HG03575 (cell line): ENCODE measurements at regions not wholly inside any gene's neighbourhood (a gene's known extent, or its start where the extent isn't known, plus 50 kb on each side); places are given as distances from the start of the nearest gene placed in this dataset.

Experiments used
- ATAC-seq: cut with Tn5 transposase; IDR thresholded peaks from one replicate; pipeline ENCODE4 v1.9.1; 2021; ENCODE audit not compliant: unreplicated experiment, insufficient number of reproducible peaks, low FRiP score; ENCODE audit errors: extremely low read depth

DNA sequence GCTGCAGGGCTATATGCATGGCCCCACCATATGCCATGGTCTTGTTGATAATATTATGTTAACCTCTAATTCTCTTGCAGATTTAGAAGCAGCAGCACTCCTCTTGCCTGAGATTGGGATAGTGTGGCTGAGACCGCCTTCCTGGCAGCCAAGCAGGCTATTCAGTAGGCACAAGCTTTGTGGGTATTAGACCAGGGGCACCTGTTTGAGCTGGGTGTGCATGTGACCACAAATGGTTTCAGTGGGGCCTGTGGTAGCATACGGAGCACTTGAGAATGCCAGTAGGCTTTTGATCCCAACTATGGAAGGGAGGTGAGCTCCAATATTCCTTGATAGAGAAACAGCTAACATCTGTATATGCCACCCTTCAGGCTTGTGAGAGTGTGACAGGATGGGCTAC is 625.1 kb upstream of the NUDT12 start:
- no peak for ATAC-seq

- no peak for ATAC-seq
Observed at GRCh38 chr5:104186510-104186909, 623.9 kb upstream of the NUDT12 start.

GRCh38 chr5:104186100-104186499 is 623.5 kb upstream of the NUDT12 start:
- ATAC-seq: no peak

DNA sequence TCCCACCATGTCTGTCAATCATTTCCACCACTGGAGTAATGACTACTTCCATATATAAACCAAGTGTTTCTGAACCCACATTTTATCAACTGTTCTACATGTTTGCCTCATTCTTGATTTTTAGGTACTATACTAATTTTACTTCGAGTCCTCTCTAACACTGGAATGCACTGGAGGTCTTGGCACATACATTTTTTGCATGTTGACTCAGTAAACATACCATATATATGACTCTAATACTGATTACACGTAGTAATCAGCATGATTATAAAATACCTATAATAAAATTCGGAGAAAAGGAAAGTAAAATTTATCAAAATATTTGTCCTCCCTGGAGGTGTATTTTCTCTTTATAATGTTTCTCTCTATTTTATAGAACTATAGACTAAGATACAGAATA is 621.7 kb upstream of the NUDT12 start:
- no peak for ATAC-seq

DNA sequence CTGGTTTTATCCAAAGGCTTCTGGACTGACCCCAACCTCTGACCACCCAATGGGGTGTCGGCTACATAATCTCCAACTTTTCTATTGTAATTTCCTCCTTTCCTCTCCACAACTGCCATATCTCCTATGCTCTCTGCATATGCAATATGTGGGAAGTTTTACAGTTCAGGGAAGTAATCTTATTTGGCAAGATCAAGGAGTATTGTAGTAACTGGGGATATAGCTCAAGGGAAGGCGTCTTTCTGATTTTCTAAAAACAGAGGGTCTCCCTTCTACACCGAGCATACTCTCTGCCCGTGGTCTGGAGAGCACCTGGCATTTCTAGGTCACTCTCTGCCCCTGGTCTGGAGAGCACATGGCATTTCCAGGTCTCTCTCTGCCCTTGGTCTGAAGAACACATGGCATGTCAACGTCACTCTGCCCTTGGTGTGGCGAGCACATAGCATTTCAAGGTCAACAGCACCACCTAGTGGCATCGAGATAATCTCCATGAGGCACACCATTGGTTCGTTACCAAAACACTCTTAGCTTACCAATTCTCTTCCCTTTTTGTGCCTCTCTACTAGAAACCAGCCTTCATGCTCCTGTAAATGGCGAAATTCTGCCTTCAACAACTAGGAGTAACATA is 616.4 kb upstream of the NUDT12 start:
- ATAC-seq: no peak

DNA sequence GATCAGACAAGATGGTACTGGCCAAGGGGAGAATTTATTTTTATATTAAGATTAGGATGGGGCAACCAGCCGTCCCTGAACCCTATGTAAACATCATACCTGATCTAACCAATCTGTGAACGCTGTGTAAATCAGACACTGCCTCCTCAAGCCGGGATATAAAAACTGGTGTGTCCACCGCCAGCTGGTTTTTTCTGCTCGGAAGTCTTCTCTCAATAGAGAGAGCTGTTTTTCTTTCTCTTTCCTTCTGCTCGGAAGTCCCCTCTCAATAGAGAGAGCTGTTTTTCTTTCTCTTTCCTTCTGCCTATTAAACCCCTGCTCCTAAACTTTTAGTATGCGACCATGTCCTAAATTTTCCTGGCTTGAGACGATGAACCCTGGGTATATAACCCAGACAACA is 615.5 kb upstream of the NUDT12 start:
- no peak for ATAC-seq

DNA sequence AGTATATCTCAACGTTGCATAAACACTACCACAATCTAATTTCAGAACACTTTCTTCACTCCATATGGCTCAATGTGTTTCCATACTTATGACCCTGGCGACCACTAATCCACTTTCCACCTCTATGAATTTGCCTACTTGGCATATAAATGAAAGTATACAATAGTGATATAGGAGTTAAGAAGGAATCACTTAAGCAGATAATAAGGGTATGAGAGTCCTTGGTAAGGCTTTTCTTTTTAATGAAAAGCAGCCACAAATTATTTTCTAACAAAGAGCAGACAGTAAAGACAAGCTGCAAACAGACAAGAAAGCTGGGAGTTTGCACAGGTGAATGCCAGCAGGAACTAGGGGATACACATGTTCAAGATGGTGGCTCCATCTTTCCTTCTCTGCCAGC is 615.1 kb upstream of the NUDT12 start:
- ATAC-seq: no peak

DNA sequence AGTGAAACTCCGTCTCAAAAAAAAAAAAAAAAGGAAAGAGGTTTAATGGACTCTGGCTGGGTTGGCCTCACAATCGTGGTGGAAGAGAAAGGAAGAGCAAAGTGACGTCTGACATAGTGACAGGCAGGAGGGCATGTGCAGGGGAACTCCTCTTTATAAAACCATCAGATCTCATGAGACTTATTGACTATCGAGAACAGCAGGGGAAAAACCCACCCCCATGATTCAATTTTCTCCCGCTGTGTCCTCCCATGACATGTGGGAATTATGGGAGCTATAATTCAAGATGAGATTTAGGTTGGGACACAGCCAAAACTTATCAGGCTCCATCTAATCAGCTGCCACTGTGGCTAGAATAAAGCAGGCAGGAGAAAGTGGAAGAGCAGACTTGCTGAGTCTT is 610.4 kb upstream of the NUDT12 start:
- ATAC-seq: no peak

DNA sequence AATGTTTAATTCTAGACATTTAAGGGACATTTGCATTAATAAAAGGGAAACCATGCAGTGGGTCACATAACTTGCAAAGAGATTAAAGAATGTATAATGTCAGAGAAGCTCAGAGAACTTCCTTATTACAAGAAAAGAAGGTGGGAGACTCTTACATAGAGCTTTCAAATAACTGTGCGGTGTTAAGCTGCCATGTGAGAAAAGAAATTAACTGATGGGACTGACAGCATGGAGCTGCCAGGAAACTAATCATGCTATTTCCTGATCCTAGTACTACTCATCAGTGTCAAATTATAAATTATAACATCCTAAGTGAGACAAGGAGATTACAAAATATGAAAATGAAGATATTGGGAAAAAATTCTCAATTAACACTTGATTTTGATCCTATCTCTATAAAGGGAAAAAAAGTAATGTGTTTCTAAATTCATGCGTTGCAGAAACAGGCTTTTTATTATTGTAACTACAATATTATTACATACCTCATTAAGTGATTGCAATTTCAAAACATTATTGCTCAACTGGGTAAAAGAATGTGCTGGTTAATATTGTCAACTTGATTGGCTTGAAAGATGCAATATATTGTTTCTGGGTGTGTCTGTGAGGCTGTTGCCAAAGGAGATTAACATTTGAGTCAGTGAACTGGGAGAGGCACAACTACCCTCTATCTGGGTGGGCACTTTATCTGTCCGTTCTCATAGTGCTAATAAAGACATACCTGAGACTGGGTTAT is 609.5 kb upstream of the NUDT12 start:
- no peak for ATAC-seq

GRCh38 chr5:104170926-104171325 is 608.3 kb upstream of the NUDT12 start:
- ATAC-seq: no peak

DNA sequence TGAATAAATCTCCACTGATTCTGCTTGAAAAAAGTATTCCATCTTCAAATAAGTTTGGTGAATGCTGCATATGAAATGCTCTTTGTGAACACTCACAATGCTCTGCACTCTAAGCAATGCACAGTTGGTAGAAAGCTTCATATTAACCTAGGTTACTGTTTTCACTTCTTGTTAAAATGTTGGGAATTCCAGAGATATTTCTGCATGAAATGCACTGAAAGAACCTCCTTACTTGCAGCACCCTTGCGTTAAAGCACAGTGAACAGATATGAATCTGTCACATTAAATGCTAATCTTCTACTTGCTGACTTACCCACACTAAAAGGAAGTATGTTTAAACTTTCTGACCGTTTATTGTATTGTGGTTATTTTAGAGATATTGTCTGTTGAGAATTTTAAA is 584.1 kb upstream of the NUDT12 start:
- no peak for ATAC-seq

DNA sequence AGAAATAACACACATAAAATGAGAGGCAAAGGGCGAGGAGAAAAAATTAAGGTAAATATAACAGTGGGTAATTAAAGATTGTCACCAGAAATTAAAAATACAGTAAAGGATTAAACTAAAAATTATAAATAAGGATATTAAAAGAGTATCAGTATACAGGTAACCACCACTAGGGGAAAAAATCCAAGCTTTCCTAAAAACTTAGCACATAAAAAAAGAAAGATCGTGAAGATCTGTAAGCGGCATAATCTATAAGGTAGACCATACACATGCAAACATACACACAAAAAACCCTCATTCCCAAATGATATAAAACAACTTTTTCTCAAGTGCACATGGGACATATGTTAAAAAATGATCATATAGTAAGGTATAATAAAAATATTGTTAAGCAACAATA is 577.3 kb upstream of the NUDT12 start:
- no peak for ATAC-seq

DNA sequence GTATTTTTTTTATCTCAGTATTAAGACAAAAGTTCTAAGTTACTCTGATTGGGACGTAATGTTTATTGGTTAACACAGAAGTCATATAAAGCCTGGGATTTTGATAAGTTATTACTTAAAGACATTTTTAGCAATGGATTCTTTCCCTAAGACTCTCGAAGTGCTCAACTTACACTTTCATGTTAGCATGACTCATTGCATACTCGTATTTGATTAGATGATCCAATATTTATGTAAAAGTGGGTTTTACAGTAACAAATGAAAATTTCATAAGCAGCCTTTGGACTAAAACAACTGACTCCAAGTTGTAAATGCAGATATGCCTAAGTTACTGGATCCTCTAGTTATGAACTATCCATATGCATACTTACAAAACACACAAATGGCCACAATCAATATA is 567.7 kb upstream of the NUDT12 start:
- no peak for ATAC-seq

DNA sequence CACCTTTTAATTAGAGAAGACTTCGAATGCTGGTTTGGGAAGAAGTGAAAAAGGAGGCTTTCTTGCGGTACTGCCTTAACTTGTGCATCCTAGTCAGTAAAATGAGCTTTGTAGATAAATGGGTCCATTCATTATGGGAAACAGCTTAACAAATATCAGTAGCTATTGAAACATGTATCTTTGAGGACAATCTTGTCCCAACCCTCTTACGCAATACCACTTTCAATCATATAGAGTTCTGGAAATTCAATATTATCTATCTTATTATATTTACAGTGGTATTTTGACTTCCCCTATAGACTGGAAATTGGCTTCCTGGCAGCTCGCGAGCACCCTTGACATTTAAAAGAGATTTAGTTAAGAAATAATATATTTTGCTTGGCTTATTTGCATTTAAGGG is 565.8 kb upstream of the NUDT12 start:
- no peak for ATAC-seq

- ATAC-seq: no peak
Observed at GRCh38 chr5:104126980-104127379, 564.4 kb upstream of the NUDT12 start.

DNA sequence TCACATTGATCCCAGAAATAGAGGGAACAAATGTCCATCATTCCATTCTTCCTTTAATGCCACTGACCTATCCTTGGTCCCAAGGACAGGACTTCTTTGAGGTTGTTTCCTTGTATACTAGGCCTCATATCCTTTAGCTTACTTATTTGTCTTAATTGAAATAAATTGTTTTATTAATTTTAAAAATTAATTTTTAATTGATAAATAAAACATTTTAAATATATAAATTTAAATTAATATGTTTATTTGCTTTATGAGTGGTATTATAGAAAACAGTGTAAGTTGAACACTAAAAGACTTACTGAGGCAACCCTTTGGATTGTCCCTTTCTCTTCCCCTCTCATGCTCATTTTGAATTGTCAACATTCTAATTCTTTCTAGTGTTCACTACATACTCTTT is 556.9 kb upstream of the NUDT12 start:
- no peak for ATAC-seq

- ATAC-seq: no peak
Observed at GRCh38 chr5:104111632-104112031, 549.0 kb upstream of the NUDT12 start.

DNA sequence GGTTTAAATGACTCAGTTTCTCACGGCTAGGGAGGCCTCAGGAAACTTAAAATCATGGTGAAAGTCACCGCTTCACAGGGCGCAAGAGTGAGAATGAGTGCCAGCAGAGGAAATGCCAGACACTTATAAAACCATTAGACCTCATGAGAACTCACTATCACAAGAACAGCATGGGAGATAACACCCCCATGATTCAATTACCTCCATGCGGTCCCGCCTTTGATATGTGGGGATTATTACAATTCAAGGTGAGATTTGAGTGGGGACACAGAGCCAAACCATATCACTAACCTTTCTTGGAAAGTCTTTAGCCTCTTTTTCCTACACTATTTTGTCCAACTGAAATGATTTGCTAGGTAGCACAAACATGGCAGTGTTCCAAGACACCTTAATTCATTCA is 533.9 kb upstream of the NUDT12 start:
- ATAC-seq: no peak

- ATAC-seq: no peak
Observed at GRCh38 chr5:104095527-104095926, 532.9 kb upstream of the NUDT12 start.

- ATAC-seq: no peak
Observed at GRCh38 chr5:104088876-104089778, 526.5 kb upstream of the NUDT12 start.
